Stimulated activated CD4-positive, alpha-beta T cell treated with anti-CD3 and anti-CD28 coated beads, Interleukin-1b, Interleukin-23, amount 100 ng/mL, for 24 hours (primary cell): ENCODE measurements at regions not wholly inside any gene's neighbourhood (a gene's known extent, or its start where the extent isn't known, plus 50 kb on each side); places are given as distances from the start of the nearest gene placed in this dataset.
"Not testable (repeated sequence)": the region's sequence is repeated elsewhere in the genome, so short reads cannot be mapped to it uniquely, and the experiment has no call there.

Experiments used
- DNase-seq, 4 experiments: peaks; one replicate each; pipeline ENCODE4 v3.0.0-alpha.2; 2020; ENCODE audit warnings: low read depth in 4 of 4, low spot score in 1 of 4

GRCh38 chr7:69502358-69502757, 95.9 kb upstream of the AUTS2 start:
- no peak for DNase-seq

DNA sequence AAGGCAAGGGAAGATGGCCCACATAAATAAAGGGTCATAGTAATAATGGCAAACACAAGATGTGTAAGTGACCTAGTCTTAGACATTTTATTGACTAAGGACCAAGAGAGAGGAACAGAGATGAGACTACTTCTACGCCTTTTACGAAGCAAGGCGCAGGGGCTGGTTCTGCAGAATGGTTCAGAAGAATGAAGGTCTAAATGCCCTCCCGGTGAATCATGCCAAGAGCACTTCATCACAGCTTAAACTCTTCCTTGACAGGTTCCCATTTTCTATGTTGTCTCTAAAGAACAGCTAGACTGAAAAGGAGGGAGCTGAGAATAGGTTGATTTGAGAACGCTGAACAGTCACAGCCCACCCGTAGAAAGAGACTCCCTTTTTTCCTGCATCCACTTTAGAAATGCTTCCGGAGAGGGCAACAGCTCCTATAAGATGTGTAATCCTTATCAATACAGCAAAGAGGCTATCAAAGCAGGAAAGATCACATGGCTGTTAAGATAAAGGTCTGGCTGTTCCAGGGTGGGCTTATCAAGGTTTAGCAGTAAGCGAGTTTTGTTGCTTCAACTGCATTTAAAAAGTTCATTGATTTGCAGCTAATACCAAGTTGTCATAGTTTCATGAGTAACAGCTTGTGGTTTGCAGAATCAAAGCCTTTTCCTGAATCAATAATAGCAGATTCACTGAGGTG, 93.4 kb upstream of the AUTS2 start:
- no peak for DNase-seq

- DNase-seq: no peak
Observed at GRCh38 chr7:69508736-69509135, 89.5 kb upstream of the AUTS2 start.

DNA sequence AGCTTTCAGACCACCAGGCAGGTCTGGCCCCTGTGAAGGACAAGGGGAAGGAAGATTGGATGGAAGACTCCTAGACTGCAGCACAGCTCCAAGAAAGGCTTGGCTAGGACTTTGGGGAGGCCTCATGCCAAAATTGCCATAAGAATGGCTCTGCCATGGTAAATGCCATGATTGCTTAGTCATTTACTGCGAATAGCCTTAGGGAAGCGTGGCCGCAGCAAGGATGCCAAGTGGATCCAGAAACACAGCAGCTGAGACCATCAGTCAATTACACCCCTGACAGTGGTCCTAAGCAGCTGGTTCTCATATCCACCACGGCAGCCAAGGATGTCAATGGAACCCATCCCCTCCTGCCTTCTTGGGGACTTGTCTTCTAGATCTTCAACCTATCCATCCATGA, 88.2 kb upstream of the AUTS2 start:
- DNase-seq: no peak

DNA sequence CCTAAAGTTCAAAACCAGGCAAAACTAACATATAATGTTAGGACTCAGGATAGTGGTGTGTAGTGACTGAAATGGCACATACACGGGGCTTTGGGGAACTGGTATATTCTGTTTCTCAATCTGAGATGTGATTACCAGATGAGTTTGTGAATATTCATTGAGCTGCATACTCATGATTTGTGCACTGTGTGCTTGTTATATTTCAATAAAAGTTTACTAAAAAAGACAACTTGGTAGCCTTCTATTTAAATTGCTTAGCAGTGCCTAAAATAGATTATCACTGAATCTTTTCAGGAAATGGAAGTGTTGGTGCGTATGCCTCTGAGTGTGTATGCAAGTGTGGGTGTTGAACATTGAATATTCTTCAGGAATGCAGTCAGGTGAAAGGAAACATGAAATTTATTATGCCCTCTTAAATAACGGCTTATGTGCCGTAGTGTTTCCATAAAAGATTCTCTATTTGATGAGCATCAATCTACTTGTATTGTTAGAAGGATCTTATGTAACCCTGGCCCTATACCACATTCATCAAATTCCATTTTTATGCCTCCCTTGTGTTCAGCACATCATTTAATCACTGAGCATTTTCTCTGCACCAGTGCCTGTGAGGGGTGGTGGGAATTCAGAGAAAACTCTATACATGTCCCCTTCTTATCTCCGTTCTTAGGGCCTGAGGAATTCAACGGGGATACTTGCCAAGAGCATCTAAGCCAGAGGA, 82.6 kb upstream of the AUTS2 start:
- no peak for DNase-seq

- DNase-seq: no peak
Observed at GRCh38 chr7:69516238-69516820, 81.9 kb upstream of the AUTS2 start.

- DNase-seq: no peak
Observed at GRCh38 chr7:69517985-69518704, 80.1 kb upstream of the AUTS2 start.

- DNase-seq: no peak
Observed at GRCh38 chr7:69518705-69519077, 79.6 kb upstream of the AUTS2 start.

GRCh38 chr7:69526570-69526969, 71.7 kb upstream of the AUTS2 start:
- no peak for DNase-seq

- DNase-seq: no peak
Observed at GRCh38 chr7:69527706-69528105, 70.6 kb upstream of the AUTS2 start.

GRCh38 chr7:69531050-69531449, 67.2 kb upstream of the AUTS2 start:
- DNase-seq: no peak

DNA sequence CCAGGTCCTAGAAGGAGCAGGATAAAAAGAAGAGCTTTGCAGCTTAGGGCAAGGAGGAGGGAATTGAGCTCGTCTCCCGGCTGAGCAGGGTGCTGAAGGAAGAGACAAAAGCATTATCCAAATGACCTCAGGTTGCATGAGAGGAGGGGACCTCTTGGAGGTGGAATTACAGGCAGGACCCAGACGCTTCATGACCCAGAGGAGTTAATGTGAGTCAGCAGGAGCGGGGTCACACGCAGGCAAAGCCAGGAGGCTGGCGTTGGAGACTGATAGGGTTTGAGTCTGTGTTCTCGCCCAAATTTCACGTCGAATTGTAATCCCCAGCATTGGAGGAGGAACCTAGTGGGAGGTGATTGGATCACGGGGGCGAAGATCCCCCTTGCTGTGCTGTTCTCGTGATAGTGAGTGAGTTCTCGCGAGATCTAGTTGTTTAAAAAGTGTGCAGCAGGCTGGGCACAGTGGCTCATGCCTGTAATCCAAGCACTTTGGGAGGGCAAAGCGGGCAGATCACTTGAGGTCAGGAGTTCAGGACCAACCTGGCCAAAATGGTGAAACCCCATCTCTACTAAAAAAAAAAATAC, 63.7 kb upstream of the AUTS2 start:
- no peak for DNase-seq

GRCh38 chr7:69537691-69538090, 60.6 kb upstream of the AUTS2 start:
- DNase-seq: no peak

DNA sequence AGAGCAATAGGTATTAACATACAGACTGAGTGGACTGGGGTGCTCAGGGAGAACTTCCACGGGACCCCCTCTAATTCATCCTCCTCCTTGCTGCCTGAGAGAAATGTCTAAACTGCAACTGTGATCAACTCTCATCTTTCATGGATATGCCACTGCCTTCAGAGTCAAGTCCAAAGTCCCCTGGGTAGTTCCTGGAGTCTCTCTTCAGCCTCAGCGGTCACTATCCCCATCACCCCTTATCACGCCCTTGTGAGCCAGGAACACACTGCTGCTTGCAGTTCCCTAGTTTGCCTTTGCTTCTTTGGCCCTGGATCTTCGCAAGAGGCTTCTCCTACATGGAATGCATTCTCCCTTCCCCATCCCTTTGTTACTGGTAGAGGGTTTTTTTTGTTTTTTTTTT, 58.7 kb upstream of the AUTS2 start:
- no peak for DNase-seq

GRCh38 chr7:69540287-69540686, 58.0 kb upstream of the AUTS2 start:
- DNase-seq: no peak

DNA sequence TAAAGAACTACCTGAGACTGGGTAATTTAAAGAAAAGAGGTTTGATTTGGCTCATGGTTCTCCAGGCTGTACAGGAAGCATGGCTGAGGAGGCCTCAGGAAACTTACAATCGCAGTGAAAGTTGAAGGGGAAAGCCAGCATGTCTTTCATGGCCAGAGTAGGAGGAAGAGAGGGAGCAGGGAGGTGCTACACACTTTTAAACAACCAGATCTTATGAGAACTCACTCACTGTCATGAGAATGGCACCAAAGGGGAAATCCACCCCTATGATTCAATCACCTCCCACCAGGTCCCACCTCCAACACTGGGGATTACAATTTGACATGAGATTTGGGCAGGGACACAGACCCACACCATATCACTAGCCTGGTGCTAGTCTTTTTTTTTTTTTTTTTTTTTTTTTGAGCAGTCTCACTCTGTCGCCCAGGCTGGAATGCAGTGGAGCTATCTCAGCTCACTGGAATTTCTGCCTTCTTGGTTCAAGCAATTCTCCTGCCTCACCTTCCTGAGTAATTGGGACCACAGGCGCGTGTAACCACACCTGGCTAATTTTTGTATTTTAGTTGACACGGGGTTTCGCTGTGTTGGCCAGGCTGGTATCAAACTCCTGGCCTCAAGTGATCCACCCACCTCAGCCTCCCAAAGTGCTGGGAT, 56.4 kb upstream of the AUTS2 start:
- DNase-seq: not testable (repeated sequence)

DNA sequence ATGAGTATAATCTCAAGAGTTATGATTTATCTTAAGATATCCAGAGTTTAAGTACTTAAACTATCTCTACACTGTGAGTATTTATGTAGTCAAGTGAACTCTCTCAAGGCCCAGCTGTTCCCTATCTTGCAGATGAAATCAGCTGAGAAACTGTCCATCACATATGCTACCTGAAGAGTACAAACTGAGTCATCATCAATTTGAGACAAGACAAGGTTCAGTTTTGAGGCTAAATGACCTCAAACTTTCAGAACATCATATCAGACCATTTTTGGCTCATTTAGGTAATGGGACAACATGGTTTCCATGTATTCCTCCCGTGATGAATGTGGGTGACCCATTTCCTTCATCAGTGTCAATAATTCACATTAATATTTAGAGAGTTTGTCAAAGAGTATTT, 53.1 kb upstream of the AUTS2 start:
- DNase-seq: no peak
